Fibroblast of mammary gland (primary cell): ENCODE measurements at regions not wholly inside any gene's neighbourhood (a gene's known extent, or its start where the extent isn't known, plus 50 kb on each side); places are given as distances from the start of the nearest gene placed in this dataset.

Experiments used
- DNase-seq: peaks from one replicate; pipeline ENCODE4 v3.0.0-alpha.2; 2010; ENCODE audit warnings: low read depth
- H3K4me3 ChIP-seq: 2 replicates; pipeline ENCODE4 v1.5.1; 2011; ENCODE audit warnings: low read depth, mild to moderate bottlenecking, low read length, moderate library complexity; ENCODE audit not compliant: control insufficient read depth
- TF ChIP-seq, protein P1 (sequence below): conservative IDR thresholded peaks from 2 replicates; pipeline ENCODE4 v1.5.1; 2011; ENCODE audit warnings: low read depth, low read length, inconsistent platforms; ENCODE audit not compliant: control insufficient read depth, insufficient read depth

DNA sequence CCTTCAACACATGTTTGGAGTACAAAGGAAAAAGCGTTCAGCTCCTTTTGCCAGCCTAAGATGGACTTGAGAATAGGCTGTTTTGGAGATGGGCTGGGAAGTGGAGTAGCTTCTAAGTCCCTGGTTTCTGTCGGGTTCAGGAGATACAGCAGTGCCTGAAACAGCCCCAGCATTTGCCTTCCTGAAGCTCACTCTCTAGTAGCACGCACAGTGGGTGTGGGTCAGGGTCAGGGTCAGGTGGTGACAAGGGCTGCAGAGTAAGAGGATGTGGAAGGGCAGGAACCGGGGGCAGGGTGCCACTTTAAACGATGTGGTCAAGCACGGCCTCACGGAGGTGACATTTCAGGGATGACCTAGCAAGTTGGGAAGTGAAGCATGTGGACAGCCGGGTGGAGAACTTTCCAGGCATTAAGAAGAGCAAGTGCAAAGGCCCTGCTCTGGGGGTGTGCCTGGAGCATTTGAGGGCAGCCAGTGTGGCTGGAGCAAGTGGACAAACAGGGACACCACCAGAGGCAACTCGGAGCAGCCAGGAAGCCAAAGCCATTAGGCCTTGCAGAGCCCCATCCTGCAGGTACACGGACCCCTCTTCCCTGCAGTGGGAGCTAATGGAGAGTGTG is 382.2 kb upstream of the ZMIZ1 start:
- TF ChIP-seq, protein P1, sequence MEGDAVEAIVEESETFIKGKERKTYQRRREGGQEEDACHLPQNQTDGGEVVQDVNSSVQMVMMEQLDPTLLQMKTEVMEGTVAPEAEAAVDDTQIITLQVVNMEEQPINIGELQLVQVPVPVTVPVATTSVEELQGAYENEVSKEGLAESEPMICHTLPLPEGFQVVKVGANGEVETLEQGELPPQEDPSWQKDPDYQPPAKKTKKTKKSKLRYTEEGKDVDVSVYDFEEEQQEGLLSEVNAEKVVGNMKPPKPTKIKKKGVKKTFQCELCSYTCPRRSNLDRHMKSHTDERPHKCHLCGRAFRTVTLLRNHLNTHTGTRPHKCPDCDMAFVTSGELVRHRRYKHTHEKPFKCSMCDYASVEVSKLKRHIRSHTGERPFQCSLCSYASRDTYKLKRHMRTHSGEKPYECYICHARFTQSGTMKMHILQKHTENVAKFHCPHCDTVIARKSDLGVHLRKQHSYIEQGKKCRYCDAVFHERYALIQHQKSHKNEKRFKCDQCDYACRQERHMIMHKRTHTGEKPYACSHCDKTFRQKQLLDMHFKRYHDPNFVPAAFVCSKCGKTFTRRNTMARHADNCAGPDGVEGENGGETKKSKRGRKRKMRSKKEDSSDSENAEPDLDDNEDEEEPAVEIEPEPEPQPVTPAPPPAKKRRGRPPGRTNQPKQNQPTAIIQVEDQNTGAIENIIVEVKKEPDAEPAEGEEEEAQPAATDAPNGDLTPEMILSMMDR, result no peak
- H3K4me3 ChIP-seq, result no peak overlapping the region
- no peak for DNase-seq

GRCh38 chr10:78687626-78688025 is 381.1 kb upstream of the ZMIZ1 start:
- H3K4me3 ChIP-seq, result no peak overlapping the region
- TF ChIP-seq, protein P1, result no peak
- DNase-seq, result no peak

- TF ChIP-seq, protein P1, result no peak
- DNase-seq, result no peak
- H3K4me3 ChIP-seq, result no peak overlapping the region
Observed at GRCh38 chr10:78688230-78688900, 380.4 kb upstream of the ZMIZ1 start.

DNA sequence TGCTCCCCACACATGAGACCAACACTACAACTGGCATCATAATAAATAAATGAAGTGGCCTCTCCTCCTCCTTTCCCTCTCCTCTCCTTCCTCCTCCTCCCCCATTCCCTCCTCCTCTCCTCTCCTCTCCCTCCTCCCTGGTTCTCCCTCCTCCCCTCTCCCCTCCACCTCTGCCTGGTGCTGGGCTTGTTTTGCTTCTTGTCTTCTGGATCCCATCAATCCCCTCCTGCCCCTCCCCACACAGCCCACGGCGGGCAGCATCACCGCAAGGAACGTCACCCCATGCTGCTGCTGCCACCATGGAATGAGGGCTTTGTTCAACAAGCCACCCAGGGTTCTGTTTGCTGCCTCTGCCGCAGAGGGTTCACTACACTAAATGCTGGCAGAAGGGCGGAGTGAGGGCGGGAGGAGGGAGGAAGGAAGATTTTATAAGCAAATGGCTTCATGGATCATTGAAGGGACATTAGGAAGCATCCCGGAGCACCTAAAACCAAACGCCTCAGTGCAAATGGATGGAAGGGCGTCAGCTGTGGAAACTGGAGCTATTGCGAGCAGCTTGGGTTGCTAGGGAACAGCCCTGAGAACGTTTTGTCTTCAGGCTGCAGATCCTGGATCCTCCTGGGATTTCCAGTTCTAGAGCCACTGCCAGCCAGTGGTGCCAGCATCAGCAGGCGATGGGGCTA is 379.7 kb upstream of the ZMIZ1 start:
- no peak for DNase-seq
- no peak overlapping the region for H3K4me3 ChIP-seq
- TF ChIP-seq, protein P1, result no peak

DNA sequence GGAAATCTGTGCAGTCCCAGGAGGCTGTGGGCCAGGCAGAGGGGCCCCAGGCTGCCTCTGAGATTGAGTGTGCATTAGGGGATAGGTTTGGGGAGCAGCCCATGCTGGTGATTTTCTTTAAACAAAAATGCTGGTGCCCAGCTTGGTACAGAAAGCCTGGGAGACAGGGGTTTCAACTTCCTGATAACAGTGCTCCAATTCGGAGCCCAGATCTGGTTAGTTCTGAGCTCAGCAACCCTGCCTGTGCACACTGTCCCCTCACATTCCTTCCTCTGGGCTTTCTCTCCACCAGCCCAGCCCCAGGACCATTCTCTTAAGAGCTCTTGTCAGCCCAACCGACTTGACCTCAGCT is 379.2 kb upstream of the ZMIZ1 start:
- TF ChIP-seq, protein P1, result no peak
- H3K4me3 ChIP-seq, result no peak overlapping the region
- DNase-seq, result no peak

GRCh38 chr10:78690354-78691111 is 378.2 kb upstream of the ZMIZ1 start:
- TF ChIP-seq, protein P1, result no peak
- DNase-seq, result no peak
- H3K4me3 ChIP-seq, result no peak overlapping the region
